Tibial artery (tissue), 4 donors: ENCODE measurements at regions not wholly inside any gene's neighbourhood (a gene's known extent, or its start where the extent isn't known, plus 50 kb on each side); places are given as distances from the start of the nearest gene placed in this dataset.

Source experiments
- DNase-seq, 2 donors: peaks; one replicate each; pipeline ENCODE4 v3.0.0-alpha.2; 2019
- H3K27ac ChIP-seq, 2 donors: fragments of 200-600 bp; sonication (generic) in 1 of 2; 1 replicate in 1 of 2; 2 replicates in 1 of 2; pipeline ENCODE4 v1.5.1; 2018 to 2019; ENCODE audit warnings: mild to moderate bottlenecking in 1 of 2
- H3K27me3 ChIP-seq, 2 donors: fragments of 200-600 bp; sonication (generic) in 1 of 2; one replicate each; pipeline versions ENCODE4 v1.5.1 to v1.6.0; 2016 to 2019
- H3K36me3 ChIP-seq, 3 donors: fragments of 200-600 bp; sonication (generic) in 2 of 3; one replicate each; pipeline ENCODE4 v1.5.1; 2016 to 2019; ENCODE audit warnings: mild to moderate bottlenecking in 2 of 3
- H3K4me1 ChIP-seq, 4 donors: fragments of 200-600 bp; sonication (generic) in 2 of 4; 1 replicate in 3 of 4; 2 replicates in 1 of 4; pipeline ENCODE4 v1.5.1; 2016 to 2019
- H3K4me3 ChIP-seq, 2 donors: fragments of 200-600 bp; sonication (generic) in 1 of 2; 1 replicate in 1 of 2; 2 replicates in 1 of 2; pipeline ENCODE4 v1.5.1; 2018 to 2019; ENCODE audit warnings: mild to moderate bottlenecking in 2 of 2
- H3K9me3 ChIP-seq, 3 donors: fragments of 200-600 bp; sonication (generic) in 1 of 3; one replicate each; pipeline ENCODE4 v1.5.1; 2016 to 2019
- CTCF ChIP-seq, 2 experiments: fragments of 200-600 bp in 1 of 2; fragments of 450-650 bp in 1 of 2; IDR thresholded peaks; one replicate each; pipeline ENCODE4 v1.5.1; 2017 to 2019; ENCODE audit warnings: antibody characterized with exemption in 2 of 2, mild to moderate bottlenecking in 1 of 2, moderate library complexity in 1 of 2
- intact Hi-C: fragments of 100-400 bp; cut with DNase I; formaldehyde crosslinking; loops from one replicate; pipeline ENCODE4 v1.15.0; 2023; ENCODE audit warnings: low total_unique reads

DNA sequence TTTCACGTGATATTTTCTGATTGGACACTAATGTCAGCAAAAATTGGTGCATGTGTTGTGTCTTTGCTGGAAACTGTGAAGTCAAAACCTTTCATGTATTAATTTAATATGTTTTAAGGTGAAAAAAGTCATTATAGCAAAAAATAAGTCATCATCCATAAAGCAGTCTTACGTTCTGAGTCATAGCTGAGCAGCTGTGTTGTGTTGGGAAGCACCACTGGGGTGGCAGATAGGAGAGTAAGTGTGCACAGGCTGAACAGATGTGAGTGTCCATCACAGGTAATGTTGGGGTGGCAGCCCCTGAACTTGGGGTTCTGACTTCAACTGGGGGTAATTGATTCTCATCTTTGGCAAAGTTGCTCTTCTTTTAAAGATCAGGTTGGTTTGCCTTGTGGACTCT is 156.8 kb downstream of the NXNL2 start:
- intact Hi-C loops, result no loop called here
- no peak for DNase-seq

GRCh38 chr9:88692827-88693226 is 157.8 kb downstream of the NXNL2 start:
- Histone ChIP-seq H3K9me3 (no peaks in the 10 kb centered on the region), H3K27ac (no peak overlapping the region), H3K4me3 (no peak overlapping the region), H3K36me3 (no peaks in the 10 kb centered on the region), H3K4me1 (peaks cover 0 to 13% (median 0%) of the 10 kb centered on the region in 4 donors), H3K27me3 (no peaks in the 10 kb centered on the region)
- no peak for DNase-seq
- TF ChIP-seq CTCF (IDR thresholded peaks at IDR 0.05), result no peak
- intact Hi-C loops, result no loop called here

More for the DNA sequence above, 156.8 kb downstream of the NXNL2 start:
- no peak overlapping the region for H3K27ac ChIP-seq
- H3K27me3 ChIP-seq, result no peaks in the 10 kb centered on the region
- no peak for TF ChIP-seq CTCF (IDR thresholded peaks at IDR 0.05)
- H3K4me1 ChIP-seq, result peaks cover 0 to 13% (median 0%) of the 10 kb centered on the region in 4 donors
- no peaks in the 10 kb centered on the region for H3K9me3 ChIP-seq
- no peak overlapping the region for H3K4me3 ChIP-seq
- H3K36me3 ChIP-seq, result no peaks in the 10 kb centered on the region

GRCh38 chr9:88694625-88695024 is 159.6 kb downstream of the NXNL2 start:
- Histone ChIP-seq H3K36me3 (no peaks in the 10 kb centered on the region), H3K9me3 (no peaks in the 10 kb centered on the region), H3K27me3 (no peaks in the 10 kb centered on the region), H3K4me3 (no peak overlapping the region), H3K4me1 (peaks cover 0 to 10% (median 0%) of the 10 kb centered on the region in 4 donors), H3K27ac (no peak overlapping the region)
- intact Hi-C loops, result no loop called here
- no peak for TF ChIP-seq CTCF (IDR thresholded peaks at IDR 0.05)
- DNase-seq, result no peak

DNA sequence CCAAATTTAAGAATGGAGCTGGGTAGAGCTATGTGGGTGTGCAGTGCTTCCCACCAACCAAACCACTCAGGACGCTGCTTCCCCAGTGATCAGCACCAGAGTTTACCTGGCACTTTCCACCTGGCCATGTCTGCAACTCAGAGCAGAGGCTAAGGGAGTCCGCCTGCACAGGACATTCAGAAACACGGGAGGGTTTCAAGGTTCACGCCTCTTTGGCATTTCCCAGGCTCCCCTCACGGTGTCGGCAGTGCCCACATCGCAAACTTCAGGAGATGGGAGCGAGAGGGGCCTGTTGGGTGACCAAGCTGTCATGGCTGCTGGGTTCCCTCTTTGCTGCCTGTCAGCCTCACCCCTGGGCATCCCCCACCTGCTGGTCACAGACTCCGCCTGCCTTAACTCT is 161.5 kb downstream of the NXNL2 start:
- Histone ChIP-seq H3K4me1 (no peaks in the 10 kb centered on the region), H3K36me3 (no peaks in the 10 kb centered on the region), H3K9me3 (no peaks in the 10 kb centered on the region), H3K27ac (no peak overlapping the region), H3K4me3 (no peak overlapping the region), H3K27me3 (no peaks in the 10 kb centered on the region)
- no peak for DNase-seq
- TF ChIP-seq CTCF (IDR thresholded peaks at IDR 0.05), result no peak
- intact Hi-C loops, result no loop called here

- no peak for DNase-seq
- H3K4me3 ChIP-seq, result no peak overlapping the region
- TF ChIP-seq CTCF (IDR thresholded peaks at IDR 0.05), result no peak
- no peaks in the 10 kb centered on the region for H3K4me1 ChIP-seq
- no peaks in the 10 kb centered on the region for H3K9me3 ChIP-seq
- no peaks in the 10 kb centered on the region for H3K36me3 ChIP-seq
- no peak overlapping the region for H3K27ac ChIP-seq
- intact Hi-C loops, result no loop called here
- no peaks in the 10 kb centered on the region for H3K27me3 ChIP-seq
Observed at GRCh38 chr9:88697764-88698432, 162.9 kb downstream of the NXNL2 start.

DNA sequence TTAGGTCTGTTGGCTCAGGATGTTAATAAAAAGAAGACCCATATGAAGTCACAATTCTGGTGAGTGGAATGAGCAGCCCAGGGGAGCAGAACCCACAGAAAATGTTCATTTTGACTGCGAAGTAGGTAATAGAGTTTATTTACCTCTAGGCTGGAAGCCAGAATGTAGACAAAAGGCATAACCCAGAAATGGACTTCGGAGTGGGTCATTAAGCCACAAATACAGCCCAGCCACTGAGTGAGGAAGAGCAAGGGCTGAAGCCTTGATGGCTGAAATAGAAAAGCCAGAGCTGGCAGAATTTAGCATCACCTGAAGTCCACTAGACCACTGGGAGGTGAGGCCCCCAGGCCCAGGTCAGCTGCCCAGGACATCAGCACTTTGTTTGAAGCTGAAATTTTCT is 168.0 kb downstream of the NXNL2 start:
- Histone ChIP-seq H3K27ac (no peak overlapping the region), H3K9me3 (no peaks in the 10 kb centered on the region), H3K4me3 (no peak overlapping the region), H3K27me3 (no peaks in the 10 kb centered on the region), H3K4me1 (no peaks in the 10 kb centered on the region), H3K36me3 (no peaks in the 10 kb centered on the region)
- intact Hi-C loops, result no loop called here
- no peak for TF ChIP-seq CTCF (IDR thresholded peaks at IDR 0.05)
- DNase-seq, result no peak
